MM.1S (cell line): ENCODE measurements at regions not wholly inside any gene's neighbourhood (a gene's known extent, or its start where the extent isn't known, plus 50 kb on each side); places are given as distances from the start of the nearest gene placed in this dataset.

ENCODE experiments used
- EZH2 ChIP-seq: fragments of 300-600 bp; sonication (generic); optimal IDR thresholded peaks from 2 replicates; pipeline ENCODE3; 2017; ENCODE audit warnings: low read depth, mild to moderate bottlenecking, antibody characterized with exemption, low read length, mixed read lengths
- TF ChIP-seq, protein P1 (sequence below): fragments of 300-600 bp; sonication (generic); IDR thresholded peaks from 2 replicates; pipeline ENCODE4 v1.5.1; 2016; ENCODE audit warnings: antibody characterized with exemption, low read length, mixed read lengths

DNA sequence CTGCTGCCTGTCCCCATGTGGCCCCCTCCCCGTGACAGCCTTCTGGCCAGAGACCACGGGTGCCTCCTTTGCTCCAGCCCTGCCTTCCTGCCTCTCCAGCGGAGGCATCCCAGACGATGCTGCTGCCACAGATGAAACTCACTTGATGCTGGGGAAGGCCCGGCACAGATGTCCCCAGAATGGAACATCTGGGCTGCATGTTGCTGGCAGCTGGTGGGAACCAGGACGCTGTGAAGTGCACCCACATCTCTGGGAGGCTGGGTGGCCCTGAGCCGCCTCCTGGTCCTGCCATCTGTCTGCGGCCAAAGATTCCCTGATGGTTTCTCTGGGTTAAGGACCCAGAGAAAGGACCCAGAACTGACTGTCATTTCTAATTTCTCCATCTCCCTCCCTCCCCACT lies 51.9 kb upstream of the PTPRS start:
- TF ChIP-seq, protein P1, sequence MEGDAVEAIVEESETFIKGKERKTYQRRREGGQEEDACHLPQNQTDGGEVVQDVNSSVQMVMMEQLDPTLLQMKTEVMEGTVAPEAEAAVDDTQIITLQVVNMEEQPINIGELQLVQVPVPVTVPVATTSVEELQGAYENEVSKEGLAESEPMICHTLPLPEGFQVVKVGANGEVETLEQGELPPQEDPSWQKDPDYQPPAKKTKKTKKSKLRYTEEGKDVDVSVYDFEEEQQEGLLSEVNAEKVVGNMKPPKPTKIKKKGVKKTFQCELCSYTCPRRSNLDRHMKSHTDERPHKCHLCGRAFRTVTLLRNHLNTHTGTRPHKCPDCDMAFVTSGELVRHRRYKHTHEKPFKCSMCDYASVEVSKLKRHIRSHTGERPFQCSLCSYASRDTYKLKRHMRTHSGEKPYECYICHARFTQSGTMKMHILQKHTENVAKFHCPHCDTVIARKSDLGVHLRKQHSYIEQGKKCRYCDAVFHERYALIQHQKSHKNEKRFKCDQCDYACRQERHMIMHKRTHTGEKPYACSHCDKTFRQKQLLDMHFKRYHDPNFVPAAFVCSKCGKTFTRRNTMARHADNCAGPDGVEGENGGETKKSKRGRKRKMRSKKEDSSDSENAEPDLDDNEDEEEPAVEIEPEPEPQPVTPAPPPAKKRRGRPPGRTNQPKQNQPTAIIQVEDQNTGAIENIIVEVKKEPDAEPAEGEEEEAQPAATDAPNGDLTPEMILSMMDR = no peak
- no peak for TF ChIP-seq EZH2
